Tongue (tissue), 2 donors: ENCODE measurements at regions not wholly inside any gene's neighbourhood (a gene's known extent, or its start where the extent isn't known, plus 50 kb on each side); places are given as distances from the start of the nearest gene placed in this dataset. TPM values are rescaled to one million over a fixed set of nuclear protein-coding genes. Genes with fewer than 3 reads are reported as not detected.
A peak's percentile ranks its signal among the peaks of the same experiment; 100 is the strongest.

Experiments
- DNase-seq: peaks from one replicate; pipeline ENCODE4 v3.0.0-alpha.2; 2015
- small RNA-seq: library from RNA; depleted of rRNA; stranded (forward); fragments of <200 nt; gene quantifications from one replicate; pipeline ENCODE3, GENCODE V24; 2014; ENCODE audit warnings: low replicate concordance

- DNase-seq = no peak
Observed at GRCh38 chr20:61170496-61171320, 81.4 kb upstream of the CDH4 start.

GRCh38 chr20:61173267-61173666 is 78.8 kb upstream of the CDH4 start:
- no peak for DNase-seq

- no peak for DNase-seq
Observed at GRCh38 chr20:61173961-61174725, 77.9 kb upstream of the CDH4 start.

GRCh38 chr20:61176874-61177273 is 75.2 kb upstream of the CDH4 start:
- DNase-seq = no peak

- no peak for DNase-seq
Observed at GRCh38 chr20:61178551-61179071, 73.5 kb upstream of the CDH4 start.

- DNase-seq = no peak
Observed at GRCh38 chr20:61184194-61184593, 67.9 kb upstream of the CDH4 start.

- no peak for DNase-seq
Observed at GRCh38 chr20:61185181-61185580, 66.9 kb upstream of the CDH4 start.

GRCh38 chr20:61185841-61186601 is 66.0 kb upstream of the CDH4 start:
- peak; percentile 5 for DNase-seq

GRCh38 chr20:61186771-61187472 is 65.1 kb upstream of the CDH4 start:
- peak; percentile 11 for DNase-seq

GRCh38 chr20:61189534-61189933 is 62.5 kb upstream of the CDH4 start:
- no peak for DNase-seq

GRCh38 chr20:61191096-61191495 is 61.0 kb upstream of the CDH4 start:
- DNase-seq = no peak

GRCh38 chr20:61192337-61192950 is 59.6 kb upstream of the CDH4 start:
- peak; percentile 10 for DNase-seq

- DNase-seq = no peak
Observed at GRCh38 chr20:61193164-61193563, 58.9 kb upstream of the CDH4 start.

Small RNAs in the stretch of these regions (small RNA-seq; reads per million reads assigned to genes)
- gene MIR4533 = not detected
- 0.10 reads per million for gene MIR548AG2
- not detected for gene MIR646
